Neural cell (in vitro differentiated cells): ENCODE measurements at regions not wholly inside any gene's neighbourhood (a gene's known extent, or its start where the extent isn't known, plus 50 kb on each side); places are given as distances from the start of the nearest gene placed in this dataset.

Experiments
- H2AFZ ChIP-seq: fragments of 200-600, 300-800 bp; sonication (generic), shearing (Covaris generic); 2 replicates; pipeline ENCODE4 v1.6.0; 2014; ENCODE audit warnings: low read depth, mild to moderate bottlenecking, antibody characterized with exemption, low read length, moderate library complexity
- H3F3A ChIP-seq: fragments of 200-600 bp; shearing (Covaris generic); 2 replicates; pipeline ENCODE4 v1.6.1; 2016; ENCODE audit warnings: mild to moderate bottlenecking, moderate library complexity, mixed read lengths, antibody characterized with exemption, low read length; ENCODE audit not compliant: insufficient read depth, poor library complexity, severe bottlenecking
- H3K27ac ChIP-seq: fragments of 200-600, 300-800 bp; sonication (generic), shearing (Covaris generic); 2 replicates; pipeline ENCODE4 v1.5.1; 2014; ENCODE audit warnings: mild to moderate bottlenecking, low read length, moderate library complexity
- H3K27me3 ChIP-seq: fragments of 300-800, 200-600 bp; sonication (generic), shearing (Covaris generic); 2 replicates; pipeline ENCODE4 v1.6.0; 2014; ENCODE audit warnings: mild to moderate bottlenecking, low read depth, low read length, moderate library complexity; ENCODE audit not compliant: insufficient read depth
- H3K36me3 ChIP-seq: fragments of 300-800, 200-600 bp; sonication (generic), shearing (Covaris generic); 2 replicates; pipeline ENCODE4 v1.5.1; 2014; ENCODE audit warnings: mild to moderate bottlenecking, antibody characterized with exemption, low read length, moderate library complexity; ENCODE audit not compliant: insufficient read depth
- H3K4me2 ChIP-seq: fragments of 300-800, 200-600 bp; sonication (generic), shearing (Covaris generic); 2 replicates; pipeline ENCODE4 v1.6.0; 2014; ENCODE audit warnings: mild to moderate bottlenecking, low read length
- H3K4me3 ChIP-seq: fragments of 300-800, 200-600 bp; sonication (generic), shearing (Covaris generic); 2 replicates; pipeline ENCODE4 v1.5.1; 2014; ENCODE audit warnings: mild to moderate bottlenecking, low read length, moderate library complexity
- H3K79me2 ChIP-seq: fragments of 200-600 bp; shearing (Covaris generic); replicated peaks from 2 replicates; pipeline ENCODE4 v1.6.0; 2014; ENCODE audit warnings: mild to moderate bottlenecking, low read length, moderate library complexity; ENCODE audit not compliant: insufficient read depth
- H3K9ac ChIP-seq: fragments of 300-800, 200-600 bp; sonication (generic), shearing (Covaris generic); 2 replicates; pipeline ENCODE4 v1.6.1; 2016; ENCODE audit warnings: mild to moderate bottlenecking, low read length, mixed read lengths
- H3K9me2 ChIP-seq: fragments of 200-600 bp; shearing (Covaris generic); 2 replicates; pipeline ENCODE4 v1.6.1; 2016; ENCODE audit warnings: mild to moderate bottlenecking, low read length, mixed read lengths; ENCODE audit not compliant: insufficient read depth
- H3K9me3 ChIP-seq: fragments of 200-600, 300-800 bp; sonication (generic), shearing (Covaris generic); 2 replicates; pipeline ENCODE4 v1.6.1; 2016; ENCODE audit warnings: mild to moderate bottlenecking, mixed run types, low read length, moderate library complexity, mixed read lengths
- H4K20me1 ChIP-seq: fragments of 200-600 bp; shearing (Covaris generic); 2 replicates; pipeline ENCODE4 v1.6.1; 2016; ENCODE audit warnings: mild to moderate bottlenecking, mixed run types; ENCODE audit not compliant: insufficient read depth
- CTCF ChIP-seq: fragments of 450-650 bp; IDR thresholded peaks from 2 replicates; pipeline ENCODE4 v1.5.1; 2014; ENCODE audit warnings: antibody characterized with exemption, mild to moderate bottlenecking, moderate library complexity; ENCODE audit not compliant: poor library complexity, severe bottlenecking
- EP300 ChIP-seq: fragments of 450-650 bp; conservative IDR thresholded peaks from 2 replicates; pipeline ENCODE4 v1.6.1; 2014; ENCODE audit warnings: antibody characterized with exemption, mild to moderate bottlenecking, moderate library complexity; ENCODE audit not compliant: poor library complexity, severe bottlenecking
- EZH2 ChIP-seq: fragments of 200-600, 300-800 bp; shearing (Covaris generic), sonication (generic); IDR thresholded peaks from 2 replicates; pipeline ENCODE4 v1.6.1; 2014; ENCODE audit warnings: antibody characterized with exemption, low read length, borderline replicate concordance, mild to moderate bottlenecking; ENCODE audit not compliant: insufficient read depth, poor library complexity, severe bottlenecking
- MXI1 ChIP-seq: fragments of 450-650 bp; conservative IDR thresholded peaks from 2 replicates; pipeline ENCODE4 v1.6.1; 2014; ENCODE audit warnings: antibody characterized with exemption, mild to moderate bottlenecking; ENCODE audit not compliant: poor library complexity, severe bottlenecking
- POLR2AphosphoS5 ChIP-seq: IDR thresholded peaks from 2 replicates; pipeline ENCODE4 v1.6.1; 2012
- RAD21 ChIP-seq: fragments of 450-650 bp; conservative IDR thresholded peaks from 2 replicates; pipeline ENCODE4 v1.6.1; 2014; ENCODE audit warnings: antibody characterized with exemption, mild to moderate bottlenecking, moderate library complexity
- REST ChIP-seq: IDR thresholded peaks from 2 replicates; pipeline ENCODE4 v1.6.1; 2012; ENCODE audit warnings: borderline replicate concordance
- SMC3 ChIP-seq: fragments of 450-650 bp; conservative IDR thresholded peaks from 2 replicates; pipeline ENCODE4 v1.6.1; 2014; ENCODE audit warnings: antibody characterized with exemption, mild to moderate bottlenecking, moderate library complexity; ENCODE audit not compliant: poor library complexity
- TAF1 ChIP-seq: IDR thresholded peaks from 2 replicates; pipeline ENCODE4 v1.6.1; 2012; ENCODE audit warnings: low read depth

GRCh38 chr18:71666481-71666880 is 877.7 kb downstream of the CBLN2 start:
- Histone ChIP-seq H2AFZ (no peak overlapping the region), H3F3A (no peaks in the 10 kb centered on the region), H3K4me3 (no peak overlapping the region), H3K9me2 (no peaks in the 10 kb centered on the region), H3K79me2 (no peaks in the 10 kb centered on the region), H3K9me3 (no peaks in the 10 kb centered on the region), H4K20me1 (no peaks in the 10 kb centered on the region), H3K4me2 (no peak overlapping the region), H3K36me3 (no peaks in the 10 kb centered on the region), H3K27me3 (no peaks in the 10 kb centered on the region), H3K9ac (no peak overlapping the region), H3K27ac (no peak overlapping the region)
- no peak for TF ChIP-seq MXI1
- no peak for TF ChIP-seq TAF1
- TF ChIP-seq EZH2 = no peak
- TF ChIP-seq REST = no peak
- TF ChIP-seq POLR2AphosphoS5 = no peak
- TF ChIP-seq EP300 = no peak
- TF ChIP-seq CTCF = no peak
- TF ChIP-seq SMC3 = no peak
- no peak for TF ChIP-seq RAD21

GRCh38 chr18:71665131-71665530 is 879.0 kb downstream of the CBLN2 start:
- Histone ChIP-seq H2AFZ (no peak overlapping the region), H3K27me3 (no peaks in the 10 kb centered on the region), H3K36me3 (no peaks in the 10 kb centered on the region), H3K9me3 (no peaks in the 10 kb centered on the region), H3K4me3 (no peak overlapping the region), H3K9me2 (no peaks in the 10 kb centered on the region), H3K27ac (no peak overlapping the region), H3K4me2 (no peak overlapping the region), H3K9ac (no peak overlapping the region), H4K20me1 (no peaks in the 10 kb centered on the region), H3K79me2 (no peaks in the 10 kb centered on the region), H3F3A (no peaks in the 10 kb centered on the region)
- no peak for TF ChIP-seq RAD21
- TF ChIP-seq MXI1 = no peak
- no peak for TF ChIP-seq POLR2AphosphoS5
- TF ChIP-seq EZH2 = no peak
- TF ChIP-seq REST = no peak
- no peak for TF ChIP-seq CTCF
- TF ChIP-seq SMC3 = no peak
- TF ChIP-seq EP300 = no peak
- no peak for TF ChIP-seq TAF1
